ENCODE measurements at regions not wholly inside any gene's neighbourhood (a gene's known extent, or its start where the extent isn't known, plus 50 kb on each side); places are given as distances from the start of the nearest gene placed in this dataset.

GRCh38 chr17:71378741-71379140 is 742.1 kb upstream of the SOX9 start:
- TF ChIP-seq TAF1 (IDR thresholded peaks at IDR 0.05; ENCODE audit: low read depth, low read length) (no peak), POLR2A (IDR thresholded peaks at IDR 0.05; ENCODE audit: low read depth, low read length) (no peak), POU2F2 (IDR thresholded peaks at IDR 0.05; ENCODE audit: low read depth, low read length) (no peak), POLR2AphosphoS5 (IDR thresholded peaks at IDR 0.05; ENCODE audit: low read depth, low read length) (no peak), PAX5 (IDR thresholded peaks at IDR 0.05; ENCODE audit: insufficient read depth, low read length, severe bottlenecking) (no peak), SPI1 (IDR thresholded peaks at IDR 0.05; ENCODE audit: low read depth, low read length) (no peak)
